OCI-LY3 (cell line): ENCODE measurements at regions not wholly inside any gene's neighbourhood (a gene's known extent, or its start where the extent isn't known, plus 50 kb on each side); places are given as distances from the start of the nearest gene placed in this dataset.

Source experiments
- H2AFZ ChIP-seq: fragments of 200-600, 300-600 bp; shearing (Covaris generic); 2 replicates; pipeline ENCODE4 v1.6.0; 2014; ENCODE audit warnings: antibody characterized with exemption, low read depth, low read length
- H3K27ac ChIP-seq: fragments of 200-600, 300-600 bp; sonication (generic); 2 replicates; pipeline ENCODE4 v1.5.1; 2014; ENCODE audit warnings: mild to moderate bottlenecking, low read length, moderate library complexity, mixed read lengths
- H3K27me3 ChIP-seq: fragments of 200-600, 300-600 bp; sonication (generic); 2 replicates; pipeline ENCODE4 v1.6.1; 2014; ENCODE audit warnings: low read depth, low read length, mixed read lengths
- H3K36me3 ChIP-seq: fragments of 200-600, 300-600 bp; sonication (generic); replicated peaks from 2 replicates; pipeline ENCODE3; 2014; ENCODE audit warnings: low read depth, low read length, mixed read lengths
- H3K4me1 ChIP-seq: fragments of 300-600, 200-600 bp; sonication (generic); 2 replicates; pipeline ENCODE4 v1.6.1; 2014; ENCODE audit warnings: low read length, mixed read lengths
- H3K4me2 ChIP-seq: fragments of 200-600, 300-600 bp; sonication (generic); 2 replicates; pipeline ENCODE4 v1.6.1; 2014; ENCODE audit warnings: low read length, mixed read lengths
- H3K4me3 ChIP-seq: fragments of 300-600, 200-600 bp; sonication (generic); 2 replicates; pipeline ENCODE4 v1.5.1; 2014; ENCODE audit warnings: antibody characterized with exemption, mild to moderate bottlenecking, low read length, moderate library complexity
- H3K79me2 ChIP-seq: fragments of 300-600, 200-600 bp; shearing (Covaris generic); 2 replicates; pipeline ENCODE4 v1.6.1; 2014; ENCODE audit warnings: mild to moderate bottlenecking, low read length, mixed read lengths
- H3K9ac ChIP-seq: fragments of 300-600, 200-600 bp; shearing (Covaris generic); 2 replicates; pipeline ENCODE4 v1.6.0; 2014; ENCODE audit warnings: mild to moderate bottlenecking, low read length, moderate library complexity
- H3K9me3 ChIP-seq: fragments of 200-600, 300-600 bp; shearing (Covaris generic); 2 replicates; pipeline ENCODE4 v1.6.1; 2014; ENCODE audit warnings: low read length, mixed read lengths; ENCODE audit not compliant: insufficient read depth
- H4K20me1 ChIP-seq: fragments of 200-600, 300-600 bp; sonication (generic); 2 replicates; pipeline ENCODE4 v1.6.1; 2016; ENCODE audit warnings: low read length, mixed read lengths; ENCODE audit not compliant: insufficient read depth
- EZH2phosphoT487 ChIP-seq: fragments of 200-600 bp; shearing (Covaris generic); IDR thresholded peaks from 2 replicates; pipeline ENCODE4 v1.6.1; 2018; ENCODE audit warnings: antibody characterized with exemption, mixed run types, low read depth
- TF ChIP-seq, protein P1 (sequence below): fragments of 200-600, 300-600 bp; sonication (generic); IDR thresholded peaks from 2 replicates; pipeline ENCODE4 v1.5.1; 2014; ENCODE audit warnings: antibody characterized with exemption, low read length, low read depth

DNA sequence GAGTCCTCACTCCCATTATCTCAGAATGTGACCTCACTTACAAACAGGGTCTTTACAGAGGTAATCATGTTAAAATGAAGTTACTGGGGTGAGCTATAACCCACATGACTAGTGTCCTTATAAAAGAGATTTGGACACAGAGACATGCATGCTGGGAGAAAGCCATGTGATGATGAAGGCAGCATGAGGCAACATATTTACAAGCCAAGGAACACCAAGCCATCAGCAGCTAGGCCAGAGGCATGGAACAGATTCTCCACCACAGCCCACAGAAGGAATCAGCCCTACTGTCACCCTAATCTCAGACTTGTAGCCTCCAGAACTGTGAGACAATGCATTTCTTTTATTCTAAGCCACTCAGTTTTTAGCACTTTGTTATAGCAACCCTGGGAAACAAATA is 171.9 kb downstream of the EN1 start:
- no peak for TF ChIP-seq EZH2phosphoT487
- TF ChIP-seq, protein P1, sequence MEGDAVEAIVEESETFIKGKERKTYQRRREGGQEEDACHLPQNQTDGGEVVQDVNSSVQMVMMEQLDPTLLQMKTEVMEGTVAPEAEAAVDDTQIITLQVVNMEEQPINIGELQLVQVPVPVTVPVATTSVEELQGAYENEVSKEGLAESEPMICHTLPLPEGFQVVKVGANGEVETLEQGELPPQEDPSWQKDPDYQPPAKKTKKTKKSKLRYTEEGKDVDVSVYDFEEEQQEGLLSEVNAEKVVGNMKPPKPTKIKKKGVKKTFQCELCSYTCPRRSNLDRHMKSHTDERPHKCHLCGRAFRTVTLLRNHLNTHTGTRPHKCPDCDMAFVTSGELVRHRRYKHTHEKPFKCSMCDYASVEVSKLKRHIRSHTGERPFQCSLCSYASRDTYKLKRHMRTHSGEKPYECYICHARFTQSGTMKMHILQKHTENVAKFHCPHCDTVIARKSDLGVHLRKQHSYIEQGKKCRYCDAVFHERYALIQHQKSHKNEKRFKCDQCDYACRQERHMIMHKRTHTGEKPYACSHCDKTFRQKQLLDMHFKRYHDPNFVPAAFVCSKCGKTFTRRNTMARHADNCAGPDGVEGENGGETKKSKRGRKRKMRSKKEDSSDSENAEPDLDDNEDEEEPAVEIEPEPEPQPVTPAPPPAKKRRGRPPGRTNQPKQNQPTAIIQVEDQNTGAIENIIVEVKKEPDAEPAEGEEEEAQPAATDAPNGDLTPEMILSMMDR = no peak
- Histone ChIP-seq H4K20me1 (no peaks in the 10 kb centered on the region), H3K79me2 (no peaks in the 10 kb centered on the region), H3K4me1 (no peaks in the 10 kb centered on the region), H3K4me2 (no peak overlapping the region), H3K4me3 (no peak overlapping the region), H3K27ac (no peak overlapping the region), H3K36me3 (no peaks in the 10 kb centered on the region), H3K9me3 (no peaks in the 10 kb centered on the region), H3K9ac (no peak overlapping the region), H2AFZ (no peak overlapping the region), H3K27me3 (peaks cover 3% of the 10 kb centered on the region; the same call in 1 of the 2 replicates)

DNA sequence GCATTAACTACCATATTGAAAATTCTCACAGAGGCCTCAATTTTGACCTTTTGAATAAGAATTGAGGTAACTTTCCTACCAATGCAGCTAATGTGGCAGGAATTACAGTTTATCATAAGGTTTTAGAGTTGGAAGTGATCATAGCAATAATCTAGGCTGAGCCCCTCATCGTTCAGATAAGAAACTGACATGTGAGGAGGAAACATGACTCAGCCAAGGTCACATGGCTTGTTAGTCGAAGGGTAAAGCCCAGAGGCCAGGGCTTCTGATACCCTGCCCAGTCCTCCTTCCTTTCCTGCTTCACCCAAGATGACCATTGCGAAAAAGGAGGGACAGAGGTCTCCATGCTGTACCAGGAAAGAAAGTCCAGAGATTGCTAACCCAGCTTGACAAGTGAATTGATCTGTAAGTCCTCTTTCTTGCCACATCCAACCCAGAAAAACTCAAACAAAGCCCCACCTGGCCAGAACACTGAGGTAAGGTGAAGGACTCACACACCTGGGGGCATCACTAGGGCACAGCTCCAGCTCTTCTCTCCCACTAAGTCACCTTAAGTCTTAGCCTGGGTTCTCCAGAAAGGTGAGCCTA is 174.8 kb downstream of the EN1 start:
- Histone ChIP-seq H4K20me1 (no peaks in the 10 kb centered on the region), H3K79me2 (no peaks in the 10 kb centered on the region), H3K27me3 (0 out of 2 replicates have a peak, but pooled peaks cover under 1% of the 10 kb centered on the region), H3K36me3 (no peaks in the 10 kb centered on the region), H3K4me1 (no peaks in the 10 kb centered on the region), H3K9me3 (no peaks in the 10 kb centered on the region), H2AFZ (no peak overlapping the region), H3K4me2 (no peak overlapping the region), H3K27ac (no peak overlapping the region), H3K4me3 (no peak overlapping the region), H3K9ac (no peak overlapping the region)
- TF ChIP-seq, protein P1 = no peak
- no peak for TF ChIP-seq EZH2phosphoT487

DNA sequence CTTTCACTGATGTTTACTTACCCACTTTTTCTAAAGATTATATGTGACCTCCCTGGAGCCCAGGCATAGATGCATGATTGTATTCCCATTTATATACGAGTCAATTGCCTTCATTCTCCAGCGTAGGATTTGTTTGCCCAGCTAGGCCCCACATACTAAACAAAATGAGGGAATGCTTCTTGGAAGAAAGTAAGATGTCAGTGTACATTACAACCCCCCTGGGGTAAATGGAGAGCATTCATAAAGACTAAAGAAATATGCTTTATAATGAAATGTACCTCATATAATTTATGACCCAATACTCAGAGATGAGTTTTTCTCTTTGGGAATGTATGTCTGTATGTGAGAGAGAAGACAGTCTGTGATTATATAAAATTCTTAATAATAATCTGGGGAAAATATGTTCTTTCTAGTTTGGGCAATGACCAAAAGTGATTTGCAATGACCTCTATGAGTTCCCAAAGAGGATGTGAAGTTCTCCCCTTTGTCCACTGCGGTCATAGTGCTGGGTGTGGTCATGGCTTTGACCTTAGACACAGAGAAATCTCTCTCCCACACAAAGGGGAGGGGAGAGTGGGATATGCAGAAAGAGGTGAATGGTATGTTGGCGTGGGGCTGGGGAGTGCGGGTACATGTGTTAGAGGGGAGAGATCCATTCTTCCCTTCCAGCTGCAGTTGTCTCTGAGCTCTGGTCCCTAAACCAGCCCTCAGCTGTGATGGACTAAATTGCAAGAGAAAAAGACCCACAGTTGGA is 175.6 kb downstream of the EN1 start:
- Histone ChIP-seq H3K4me2 (no peak overlapping the region), H2AFZ (no peak overlapping the region), H3K4me3 (no peak overlapping the region), H3K9me3 (no peaks in the 10 kb centered on the region), H3K27me3 (no peaks in the 10 kb centered on the region), H4K20me1 (no peaks in the 10 kb centered on the region), H3K27ac (no peak overlapping the region), H3K4me1 (no peaks in the 10 kb centered on the region), H3K36me3 (no peaks in the 10 kb centered on the region), H3K79me2 (no peaks in the 10 kb centered on the region), H3K9ac (no peak overlapping the region)
- TF ChIP-seq, protein P1 = no peak
- no peak for TF ChIP-seq EZH2phosphoT487

DNA sequence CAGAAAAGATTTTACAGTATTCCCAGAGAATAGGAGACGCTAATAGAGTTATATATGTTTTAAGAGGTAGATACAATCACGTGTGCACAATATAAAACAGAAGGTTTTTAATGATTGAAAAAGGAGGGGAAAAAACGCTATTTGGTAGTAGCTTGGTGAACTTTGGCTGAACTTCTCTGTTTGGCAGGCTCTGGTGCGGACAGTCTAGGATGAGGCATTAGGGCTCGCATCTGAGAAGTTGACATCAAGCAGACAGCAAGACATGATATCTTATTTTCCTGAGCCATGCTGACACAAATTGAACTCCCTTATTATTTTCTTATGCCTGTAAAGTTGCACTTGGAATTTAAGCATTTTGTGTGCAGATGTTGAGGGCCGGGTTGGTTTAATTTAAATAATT is 176.6 kb downstream of the EN1 start:
- H3K27ac ChIP-seq = no peak overlapping the region

More for the DNA sequence above, 176.6 kb downstream of the EN1 start:
- no peaks in the 10 kb centered on the region for H3K27me3 ChIP-seq
- no peaks in the 10 kb centered on the region for H3K4me1 ChIP-seq
- H3K4me3 ChIP-seq = no peak overlapping the region
- H3K36me3 ChIP-seq = no peaks in the 10 kb centered on the region
- no peak overlapping the region for H3K9ac ChIP-seq
- H3K79me2 ChIP-seq = no peaks in the 10 kb centered on the region
- no peak overlapping the region for H3K4me2 ChIP-seq
- H4K20me1 ChIP-seq = no peaks in the 10 kb centered on the region
- TF ChIP-seq, protein P1 = no peak
- no peak for TF ChIP-seq EZH2phosphoT487
- H2AFZ ChIP-seq = no peak overlapping the region
- no peaks in the 10 kb centered on the region for H3K9me3 ChIP-seq
